ENCODE measurements at regions not wholly inside any gene's neighbourhood (a gene's known extent, or its start where the extent isn't known, plus 50 kb on each side); places are given as distances from the start of the nearest gene placed in this dataset.

- Mint-ChIP-seq H3K4me1 (ENCODE audit: unreplicated experiment) (peaks cover 8% of the 10 kb centered on the region), H3K9me3 (ENCODE audit: unreplicated experiment) (no peaks in the 10 kb centered on the region), H3K27me3 (ENCODE audit: unreplicated experiment) (peaks cover 74% of the 10 kb centered on the region), H3K36me3 (ENCODE audit: unreplicated experiment) (no peaks in the 10 kb centered on the region), H3K4me3 (ENCODE audit: unreplicated experiment) (no peak overlapping the region), H3K27ac (ENCODE audit: unreplicated experiment) (no peak overlapping the region)
- TF ChIP-seq CTCF (IDR thresholded peaks at IDR 0.05): no peak
- no peak for DNase-seq (ENCODE audit: extremely low spot score, unreplicated experiment)
These were observed 51.9 kb upstream of the PABPC3 start for GRCh38 chr13:25044071-25044470.
